ENCODE measurements at regions not wholly inside any gene's neighbourhood (a gene's known extent, or its start where the extent isn't known, plus 50 kb on each side); places are given as distances from the start of the nearest gene placed in this dataset.

- no peak for TF ChIP-seq JUND (IDR thresholded peaks at IDR 0.05; ENCODE audit: low read depth)
- in situ Hi-C loops (cut with HindIII; ENCODE audit: low pct_unique_long_range_greater_than_20kb, low sequenced_read_pairs), result no loop called here
- no peak for DNase-seq (ENCODE audit: low read depth in 1 of 2, low spot score in 1 of 2)
Measured at GRCh38 chr3:459311-459670, 262.7 kb downstream of the CHL1 start.

- no peak for DNase-seq (ENCODE audit: low read depth in 1 of 2, low spot score in 1 of 2)
- in situ Hi-C loops (cut with HindIII; ENCODE audit: low pct_unique_long_range_greater_than_20kb, low sequenced_read_pairs), result no loop called here
- no peak for TF ChIP-seq JUND (IDR thresholded peaks at IDR 0.05; ENCODE audit: low read depth)
Measured at GRCh38 chr3:461006-461405, 264.4 kb downstream of the CHL1 start.

- no peak for DNase-seq (ENCODE audit: low read depth in 1 of 2, low spot score in 1 of 2)
- no peak for TF ChIP-seq JUND (IDR thresholded peaks at IDR 0.05; ENCODE audit: low read depth)
- in situ Hi-C loops (cut with HindIII; ENCODE audit: low pct_unique_long_range_greater_than_20kb, low sequenced_read_pairs), result no loop called here
Measured at GRCh38 chr3:462851-463250, 266.3 kb downstream of the CHL1 start.

- no peak for DNase-seq (ENCODE audit: low read depth in 1 of 2, low spot score in 1 of 2)
- in situ Hi-C loops (cut with HindIII; ENCODE audit: low pct_unique_long_range_greater_than_20kb, low sequenced_read_pairs), result no loop called here
- no peak for TF ChIP-seq JUND (IDR thresholded peaks at IDR 0.05; ENCODE audit: low read depth)
Measured at GRCh38 chr3:463252-464192, 267.0 kb downstream of the CHL1 start.

GRCh38 chr3:464255-464654 is 267.7 kb downstream of the CHL1 start:
- in situ Hi-C loops (cut with HindIII; ENCODE audit: low pct_unique_long_range_greater_than_20kb, low sequenced_read_pairs), result no loop called here
- no peak for TF ChIP-seq JUND (IDR thresholded peaks at IDR 0.05; ENCODE audit: low read depth)
- no peak for DNase-seq (ENCODE audit: low read depth in 1 of 2, low spot score in 1 of 2)

- TF ChIP-seq JUND (IDR thresholded peaks at IDR 0.05; ENCODE audit: low read depth), result no peak
- in situ Hi-C loops (cut with HindIII; ENCODE audit: low pct_unique_long_range_greater_than_20kb, low sequenced_read_pairs), result no loop called here
- DNase-seq (ENCODE audit: low read depth in 1 of 2, low spot score in 1 of 2), result peak in 1 of 2 experiments; percentile 36
Measured at GRCh38 chr3:468172-468571, 271.6 kb downstream of the CHL1 start.

GRCh38 chr3:473033-473800 is 276.7 kb downstream of the CHL1 start:
- in situ Hi-C loops (cut with HindIII; ENCODE audit: low pct_unique_long_range_greater_than_20kb, low sequenced_read_pairs), result no loop called here
- DNase-seq (ENCODE audit: low read depth in 1 of 2, low spot score in 1 of 2), result no peak
- no peak for TF ChIP-seq JUND (IDR thresholded peaks at IDR 0.05; ENCODE audit: low read depth)

- DNase-seq (ENCODE audit: low read depth in 1 of 2, low spot score in 1 of 2), result no peak
- in situ Hi-C loops (cut with HindIII; ENCODE audit: low pct_unique_long_range_greater_than_20kb, low sequenced_read_pairs), result no loop called here
- TF ChIP-seq JUND (IDR thresholded peaks at IDR 0.05; ENCODE audit: low read depth), result no peak
Measured at GRCh38 chr3:474828-475227, 278.3 kb downstream of the CHL1 start.

- TF ChIP-seq JUND (IDR thresholded peaks at IDR 0.05; ENCODE audit: low read depth), result no peak
- DNase-seq (ENCODE audit: low read depth in 1 of 2, low spot score in 1 of 2), result no peak
- in situ Hi-C loops (cut with HindIII; ENCODE audit: low pct_unique_long_range_greater_than_20kb, low sequenced_read_pairs), result no loop called here
Measured at GRCh38 chr3:480070-480469, 283.5 kb downstream of the CHL1 start.

- no peak for TF ChIP-seq JUND (IDR thresholded peaks at IDR 0.05; ENCODE audit: low read depth)
- DNase-seq (ENCODE audit: low read depth in 1 of 2, low spot score in 1 of 2), result no peak
- in situ Hi-C loops (cut with HindIII; ENCODE audit: low pct_unique_long_range_greater_than_20kb, low sequenced_read_pairs), result no loop called here
Measured at GRCh38 chr3:481111-481510, 284.5 kb downstream of the CHL1 start.

- TF ChIP-seq JUND (IDR thresholded peaks at IDR 0.05; ENCODE audit: low read depth), result no peak
- peak in 1 of 2 experiments; percentile 47 for DNase-seq (ENCODE audit: low read depth in 1 of 2, low spot score in 1 of 2)
- in situ Hi-C loops (cut with HindIII; ENCODE audit: low pct_unique_long_range_greater_than_20kb, low sequenced_read_pairs), result no loop called here
Measured at GRCh38 chr3:481680-482079, 285.1 kb downstream of the CHL1 start.

- in situ Hi-C loops (cut with HindIII; ENCODE audit: low pct_unique_long_range_greater_than_20kb, low sequenced_read_pairs), result no loop called here
- no peak for DNase-seq (ENCODE audit: low read depth in 1 of 2, low spot score in 1 of 2)
- no peak for TF ChIP-seq JUND (IDR thresholded peaks at IDR 0.05; ENCODE audit: low read depth)
Measured at GRCh38 chr3:482479-482878, 285.9 kb downstream of the CHL1 start.

GRCh38 chr3:484341-484740 is 287.8 kb downstream of the CHL1 start:
- TF ChIP-seq JUND (IDR thresholded peaks at IDR 0.05; ENCODE audit: low read depth), result no peak
- in situ Hi-C loops (cut with HindIII; ENCODE audit: low pct_unique_long_range_greater_than_20kb, low sequenced_read_pairs), result no loop called here

More at GRCh38 chr3:484341-484740, 287.8 kb downstream of the CHL1 start:
- DNase-seq (ENCODE audit: low read depth in 1 of 2, low spot score in 1 of 2), result no peak
